Fibroblast of gingiva (primary cell): ENCODE measurements at regions not wholly inside any gene's neighbourhood (a gene's known extent, or its start where the extent isn't known, plus 50 kb on each side); places are given as distances from the start of the nearest gene placed in this dataset.
A peak's percentile ranks its signal among the peaks of the same experiment; 100 is the strongest.

Experiments used
- DNase-seq: peaks from one replicate; pipeline ENCODE4 v3.0.0-alpha.2; 2011; ENCODE audit warnings: low read depth

GRCh38 chr1:193553564-193553963 lies 367.2 kb upstream of the B3GALT2 start:
- no peak for DNase-seq

DNA sequence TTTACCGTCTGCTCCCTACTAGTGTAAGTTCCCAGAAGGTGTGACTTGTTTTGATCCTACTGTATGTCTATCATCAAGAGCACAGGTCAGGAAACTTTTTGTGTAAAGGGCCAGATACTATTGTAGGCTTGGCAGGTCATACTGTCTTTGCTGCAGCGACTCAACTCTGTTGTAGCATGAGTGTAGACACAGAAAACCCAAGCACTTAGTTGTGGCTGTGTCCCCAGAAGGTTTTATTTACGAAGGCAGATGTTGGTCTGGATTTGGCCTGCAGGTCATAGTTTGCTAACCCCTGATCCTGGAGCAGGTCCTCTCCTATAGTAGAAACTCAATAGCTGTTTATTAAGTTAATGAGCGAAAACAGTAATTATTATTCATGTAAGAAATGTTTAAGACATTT lies 365.9 kb upstream of the B3GALT2 start:
- DNase-seq: no peak

GRCh38 chr1:193549081-193549480 lies 362.7 kb upstream of the B3GALT2 start:
- DNase-seq: no peak

DNA sequence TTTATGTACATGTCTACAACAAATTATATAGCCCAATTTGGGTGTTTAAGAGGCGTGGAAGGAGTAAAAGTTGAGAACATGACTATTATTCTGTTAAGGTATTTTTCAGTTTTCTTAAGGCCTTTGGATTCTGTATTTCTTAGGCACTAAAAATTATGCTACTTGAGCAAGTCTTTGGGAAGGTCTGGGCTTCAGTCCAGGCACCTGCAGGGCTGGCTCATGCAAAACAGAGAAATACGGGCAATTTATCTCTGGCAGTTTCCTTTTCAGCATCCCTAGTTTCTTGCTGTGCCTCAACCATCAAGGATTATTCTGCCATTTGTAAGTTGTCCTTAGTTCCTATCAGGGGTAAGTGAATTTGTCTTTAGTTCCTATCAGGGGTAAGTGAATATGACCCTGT lies 358.8 kb upstream of the B3GALT2 start:
- no peak for DNase-seq

DNA sequence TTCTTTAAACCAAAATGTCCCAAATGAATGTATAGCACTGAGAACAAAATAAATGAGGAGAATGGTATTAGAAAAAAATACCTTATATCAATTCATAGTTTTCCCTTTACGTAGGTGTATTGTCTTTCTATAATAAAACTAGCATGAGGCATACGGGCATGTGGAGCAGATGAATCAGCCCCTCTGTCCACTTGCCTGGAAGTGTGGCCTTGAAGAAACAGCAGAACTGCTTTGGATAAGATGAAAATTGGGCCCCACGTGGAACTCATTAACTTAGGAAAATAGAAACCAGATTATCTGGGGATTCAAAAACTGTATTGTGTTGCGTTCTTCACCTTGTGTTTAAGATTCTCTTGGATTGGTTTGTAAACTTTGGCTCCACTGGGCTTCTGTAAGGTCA lies 356.8 kb upstream of the B3GALT2 start:
- peak; percentile 70 for DNase-seq

GRCh38 chr1:193542690-193543089 lies 356.3 kb upstream of the B3GALT2 start:
- DNase-seq: peak; percentile 2

DNA sequence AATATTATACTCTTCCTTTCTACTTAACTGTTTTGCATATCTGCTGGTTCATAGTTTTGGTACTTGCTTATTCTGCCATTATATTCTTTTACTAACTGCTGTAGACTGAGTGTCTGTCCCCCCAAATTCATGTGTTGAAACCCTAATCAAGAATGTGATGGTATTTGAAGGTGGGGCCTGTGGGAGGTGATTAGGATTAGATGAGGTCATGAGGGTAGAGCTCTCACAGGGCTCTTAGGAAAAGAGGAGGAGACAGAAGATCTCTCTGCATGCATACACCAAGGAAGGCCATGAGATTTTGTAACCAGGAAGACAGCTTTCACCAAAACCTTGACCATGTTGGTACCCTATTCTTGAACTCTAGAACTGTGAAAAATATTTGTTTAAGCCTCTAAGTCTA lies 354.1 kb upstream of the B3GALT2 start:
- no peak for DNase-seq

DNA sequence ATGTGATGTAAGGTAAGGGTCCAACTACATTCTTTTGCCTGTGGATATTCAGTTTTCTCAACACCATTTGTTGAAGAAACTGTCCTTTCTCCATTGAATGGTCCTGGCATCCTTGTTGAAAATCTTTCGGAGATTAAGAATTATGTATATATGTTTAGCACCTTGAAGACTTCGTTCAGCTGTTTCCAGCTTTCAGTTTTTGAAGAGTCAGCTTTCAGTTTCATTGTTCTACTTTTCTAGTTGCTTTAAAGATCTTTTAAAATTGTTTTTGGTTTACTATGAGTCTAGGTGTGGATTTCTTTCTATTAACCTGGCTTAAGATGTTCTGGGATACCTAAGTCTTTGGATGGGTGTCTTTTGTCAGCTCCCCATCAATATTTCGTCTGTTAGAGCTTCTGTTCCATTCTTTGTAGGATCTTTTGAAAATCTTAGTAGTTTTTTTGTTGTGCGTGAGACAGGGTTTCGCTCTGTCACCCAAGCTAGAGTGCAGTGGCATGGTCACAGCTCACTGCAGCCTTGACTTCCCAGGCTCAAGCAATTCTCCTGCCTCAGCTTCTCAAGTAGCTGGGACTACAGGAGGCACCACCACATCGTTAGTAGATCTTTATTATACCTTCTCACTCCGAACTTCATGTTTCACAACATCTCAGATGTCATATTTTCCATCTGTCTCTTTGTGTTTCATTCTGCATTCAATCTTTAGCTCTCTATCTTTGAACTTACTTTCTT lies 353.5 kb upstream of the B3GALT2 start:
- DNase-seq: no peak

DNA sequence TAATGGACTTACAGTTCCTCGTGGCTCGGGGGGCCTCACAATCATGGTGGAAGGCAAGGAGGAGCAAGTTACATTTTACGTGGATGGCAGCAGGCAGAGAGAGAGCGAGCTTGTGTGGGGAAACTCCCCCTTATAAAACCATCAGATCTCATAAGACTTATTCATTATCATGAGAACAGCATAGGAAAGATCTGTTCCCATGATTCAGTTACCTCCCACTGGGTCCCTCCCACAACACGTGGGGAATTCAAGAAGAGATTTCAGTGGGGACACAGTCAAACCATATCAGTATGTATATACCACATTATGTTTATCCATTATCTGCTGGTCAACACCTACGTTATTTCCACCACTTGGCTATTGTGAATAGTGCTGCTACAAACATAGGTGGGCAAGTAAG lies 352.3 kb upstream of the B3GALT2 start:
- no peak for DNase-seq

- DNase-seq: no peak
Measured at GRCh38 chr1:193538003-193538354, 351.6 kb upstream of the B3GALT2 start.

DNA sequence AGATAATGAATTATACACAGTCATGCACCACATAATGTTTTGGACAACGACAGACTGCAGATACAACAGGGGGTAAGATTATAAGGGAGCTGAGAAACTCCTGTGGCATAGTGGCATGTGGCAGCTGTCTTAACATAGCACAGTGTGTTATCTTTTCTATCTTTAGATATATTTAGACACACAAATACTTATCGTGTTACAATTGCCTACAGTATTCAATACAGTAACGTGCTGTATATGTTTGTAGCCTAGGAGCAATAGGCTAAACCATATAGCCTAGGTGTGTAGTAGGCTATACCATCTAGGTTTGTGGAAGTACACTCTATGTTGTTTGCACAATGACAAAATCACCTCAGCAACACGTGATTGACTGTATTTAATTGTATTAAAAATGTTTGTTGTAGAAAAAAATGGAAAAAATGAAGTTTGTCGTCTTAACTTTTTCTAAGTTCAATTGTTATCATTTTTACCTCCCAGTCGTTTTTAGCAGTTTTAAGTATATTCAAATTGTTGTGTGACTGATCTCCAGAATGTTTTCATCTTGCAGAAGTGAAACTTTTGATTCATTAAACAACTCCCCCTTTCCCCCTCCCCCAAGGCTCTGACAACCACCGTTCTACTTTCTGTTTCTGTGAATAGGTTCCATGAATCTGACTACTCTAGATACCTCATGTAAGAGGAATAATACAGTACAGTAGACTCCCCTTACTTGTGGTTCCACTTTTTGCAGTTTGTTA lies 351.0 kb upstream of the B3GALT2 start:
- no peak for DNase-seq

DNA sequence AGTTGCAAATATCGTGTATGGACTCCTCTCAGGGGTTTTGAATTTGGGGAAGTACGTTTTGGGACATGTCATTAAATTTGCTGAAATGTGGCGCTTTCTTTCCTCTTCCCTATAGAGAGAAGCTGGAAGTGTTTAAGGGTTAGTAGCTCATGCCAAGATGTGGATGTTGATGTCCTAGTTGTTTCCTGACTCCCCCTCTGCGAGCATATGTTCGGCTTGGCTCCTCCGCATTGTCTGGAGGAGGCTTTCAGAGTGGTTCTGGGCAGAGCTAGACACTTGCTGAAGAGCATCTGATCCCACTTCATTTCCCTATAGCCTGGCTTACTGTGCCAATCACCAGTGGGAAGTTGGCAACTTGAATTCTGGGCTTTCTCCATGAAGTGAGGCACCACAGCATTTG lies 347.4 kb upstream of the B3GALT2 start:
- no peak for DNase-seq

DNA sequence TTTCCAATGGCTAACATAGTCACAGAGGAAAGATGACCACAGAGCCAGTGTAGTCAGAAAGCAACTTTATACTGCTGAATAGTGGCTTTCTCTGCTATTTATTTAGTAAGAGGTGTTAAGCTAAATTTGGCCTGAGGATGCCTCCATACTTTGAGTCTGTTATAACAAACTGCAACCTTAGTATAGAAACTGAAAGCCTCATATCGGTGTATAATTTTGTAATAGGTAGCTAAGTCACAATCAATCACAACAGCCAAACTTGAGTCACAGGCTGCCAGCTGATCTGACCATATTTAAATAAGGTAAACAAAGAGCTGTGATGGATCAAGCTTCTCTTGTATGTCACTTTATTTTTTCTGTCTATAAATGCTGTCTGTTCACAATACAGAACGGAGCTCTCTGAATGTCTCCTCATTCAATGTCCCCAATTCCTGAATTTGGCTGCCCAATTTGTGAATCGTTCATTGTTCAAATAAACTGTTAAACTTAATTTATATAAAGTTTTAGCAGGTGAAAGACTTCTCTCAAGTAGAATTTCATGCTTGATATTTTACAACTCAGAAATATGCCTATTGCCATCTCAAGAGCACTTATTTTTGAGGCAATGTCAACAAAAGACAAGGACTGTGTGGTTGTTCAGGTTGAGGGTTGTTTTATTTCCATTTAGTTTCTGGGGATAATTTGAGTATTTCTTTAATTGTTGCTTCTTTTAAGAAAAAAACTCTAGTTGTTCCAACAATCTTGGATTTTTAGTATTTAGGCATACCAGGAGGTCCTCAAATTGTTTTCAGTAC lies 339.7 kb upstream of the B3GALT2 start:
- DNase-seq: no peak

DNA sequence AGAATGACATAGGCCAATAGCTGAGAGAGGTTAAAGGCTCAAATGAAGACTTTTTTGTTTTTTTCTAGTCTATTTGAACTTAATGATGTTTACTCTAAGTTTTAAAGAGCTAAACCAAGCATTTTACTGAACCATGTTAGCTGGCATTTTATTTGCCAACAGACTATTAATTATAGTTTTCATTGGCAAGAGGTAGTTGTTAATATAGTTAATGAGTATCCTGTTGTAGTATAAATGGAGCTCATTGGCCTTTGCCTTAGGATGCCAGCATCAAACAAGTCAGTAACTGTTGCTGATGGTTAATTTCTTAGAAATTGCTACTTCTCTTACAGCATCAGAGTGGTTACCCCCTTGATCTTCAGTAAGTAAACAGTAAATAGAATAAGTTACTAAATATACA lies 339.0 kb upstream of the B3GALT2 start:
- no peak for DNase-seq

DNA sequence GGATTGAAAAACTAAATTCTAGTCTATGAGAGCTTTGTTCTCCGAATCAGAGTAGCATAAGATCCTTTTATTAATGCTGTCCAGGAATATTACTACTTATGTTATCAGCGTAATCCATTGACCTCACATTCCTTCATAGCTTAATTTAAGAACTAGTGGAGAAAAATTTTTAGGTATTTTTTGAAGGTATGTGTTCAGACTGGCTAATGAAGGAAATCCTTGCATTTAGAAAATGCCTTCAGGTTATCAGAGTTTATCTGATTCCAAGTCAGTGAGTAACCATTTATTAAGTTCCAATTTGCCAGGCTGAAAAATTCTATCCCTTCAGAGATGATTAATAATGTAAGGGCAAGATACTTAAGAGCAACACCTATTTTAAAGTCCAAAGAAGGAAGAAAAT lies 338.2 kb upstream of the B3GALT2 start:
- DNase-seq: no peak

DNA sequence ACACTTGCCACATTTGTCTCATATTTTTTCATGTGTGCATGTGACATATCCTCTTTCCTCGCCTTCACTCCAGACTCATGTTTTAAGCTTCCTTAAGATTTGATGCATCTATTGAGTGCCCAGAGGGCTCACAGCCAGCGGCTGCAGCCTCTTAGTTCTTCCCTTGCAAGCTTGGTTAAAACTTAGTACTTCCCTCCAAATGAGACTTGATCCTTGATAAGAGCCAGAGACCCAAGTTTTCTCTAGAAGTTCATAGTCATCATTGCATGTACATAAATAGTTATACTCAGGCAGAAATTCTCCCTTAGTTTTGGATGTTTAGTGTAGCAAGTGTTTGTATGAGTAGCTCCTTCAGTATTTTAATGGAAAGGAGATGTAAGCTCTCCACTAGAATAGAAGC lies 337.6 kb upstream of the B3GALT2 start:
- DNase-seq: no peak

GRCh38 chr1:193520472-193520871 lies 334.1 kb upstream of the B3GALT2 start:
- no peak for DNase-seq

DNA sequence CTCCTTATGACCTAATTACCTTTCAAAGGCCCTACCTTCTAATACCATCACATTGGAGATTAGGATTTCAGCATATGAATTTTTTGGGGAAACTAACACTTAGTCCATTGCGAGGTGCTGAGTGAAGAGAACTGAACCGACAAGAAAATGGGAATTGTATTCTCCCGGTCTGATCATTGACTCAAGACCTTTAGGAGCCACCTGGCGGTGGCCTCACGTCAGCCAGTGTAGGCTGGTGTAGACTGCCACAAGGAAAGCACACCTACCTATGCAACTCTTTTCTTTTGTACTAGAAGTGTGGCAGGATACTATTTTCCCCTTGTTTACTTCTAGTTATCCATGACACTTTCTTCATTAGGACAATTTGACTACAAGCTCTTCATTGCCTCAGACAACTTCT lies 333.5 kb upstream of the B3GALT2 start:
- no peak for DNase-seq

DNA sequence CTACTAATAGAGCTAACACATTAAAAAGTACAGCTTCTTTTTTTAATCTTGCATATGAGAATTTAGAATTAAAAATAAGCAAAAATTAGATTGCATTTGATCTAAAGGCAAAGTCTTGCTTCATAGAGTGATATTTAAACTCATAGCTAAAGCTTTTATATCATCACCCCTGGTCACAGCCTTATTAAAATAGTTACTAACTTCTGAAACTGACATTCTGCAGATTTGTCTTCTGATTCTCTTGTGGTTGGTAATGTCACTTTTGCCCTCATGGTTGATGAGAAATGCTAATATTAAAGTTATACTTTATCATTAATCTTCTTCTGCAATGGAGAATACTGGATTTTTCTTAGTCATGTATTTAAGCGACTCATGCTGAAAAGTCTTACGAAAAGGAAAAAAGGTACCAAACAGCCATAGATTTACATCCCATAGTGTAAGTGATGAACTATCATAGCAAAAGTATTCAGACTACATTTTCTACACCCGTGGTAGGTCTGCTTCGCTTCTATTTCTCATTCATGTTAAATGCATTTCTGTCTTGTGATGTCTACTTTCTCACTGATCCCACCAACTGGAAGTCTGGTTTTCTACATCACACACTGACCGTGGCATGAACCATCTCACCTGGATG lies 330.5 kb upstream of the B3GALT2 start:
- no peak for DNase-seq

DNA sequence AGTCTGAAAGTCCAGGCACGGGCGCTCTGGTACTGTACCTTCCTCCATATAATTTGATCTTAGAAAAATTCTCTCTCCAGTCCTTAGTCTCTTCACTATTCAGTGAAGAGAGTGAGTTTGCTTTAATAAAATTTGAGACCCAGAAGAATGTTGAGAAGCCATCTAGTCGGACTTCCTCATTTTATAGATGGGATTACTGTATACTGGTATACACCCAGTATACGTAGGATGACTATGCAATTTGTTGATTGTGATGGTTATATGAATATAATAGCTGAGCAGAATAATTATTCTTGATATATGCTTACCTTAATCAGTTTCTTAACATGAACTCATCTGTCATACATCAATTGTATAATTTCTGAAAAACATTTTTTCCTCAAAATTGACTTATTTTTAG lies 328.0 kb upstream of the B3GALT2 start:
- no peak for DNase-seq

DNA sequence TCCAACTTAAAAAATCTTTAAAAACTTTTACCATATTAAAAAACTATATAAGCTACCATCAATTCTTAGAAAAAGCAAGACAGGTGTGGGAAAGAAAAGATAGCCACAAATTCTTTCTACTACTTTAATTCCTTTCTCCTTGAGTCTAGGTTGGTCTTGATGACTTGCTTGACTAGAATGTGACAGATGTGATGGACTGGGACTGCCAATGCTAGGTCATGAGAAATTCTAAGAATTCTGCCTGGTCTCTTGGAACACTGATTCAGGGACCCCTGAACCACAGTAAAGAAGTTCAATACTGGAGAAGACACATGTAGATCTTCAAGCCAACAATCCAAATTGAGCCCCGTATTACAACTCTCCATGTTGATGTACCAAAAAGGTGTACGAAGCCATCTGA lies 326.6 kb upstream of the B3GALT2 start:
- DNase-seq: no peak

GRCh38 chr1:193504920-193505319 lies 318.5 kb upstream of the B3GALT2 start:
- no peak for DNase-seq
